Esophagus muscularis mucosa (tissue), 4 donors: ENCODE measurements at regions not wholly inside any gene's neighbourhood (a gene's known extent, or its start where the extent isn't known, plus 50 kb on each side); places are given as distances from the start of the nearest gene placed in this dataset.

Experiments
- EP300 ChIP-seq: sonication (generic); formaldehyde crosslinking; IDR thresholded peaks from one replicate; pipeline ENCODE4 v1.6.1; 2017; ENCODE audit warnings: antibody characterized with exemption
- POLR2A ChIP-seq: fragments of 450-650 bp; IDR thresholded peaks from one replicate; pipeline ENCODE4 v1.6.1; 2017; ENCODE audit warnings: antibody characterized with exemption, moderate library complexity, mild to moderate bottlenecking, low read depth
- POLR2AphosphoS5 ChIP-seq, 2 donors: sonication (generic); formaldehyde crosslinking; IDR thresholded peaks; one replicate each; pipeline ENCODE4 v1.6.1; 2017; ENCODE audit warnings: antibody characterized with exemption in 2 of 2
- TF ChIP-seq, protein P1 (sequence below), 3 experiments: fragments of 200-600 bp in 2 of 3; fragments of 450-650 bp in 1 of 3; sonication (generic) in 2 of 3; IDR thresholded peaks; one replicate each; pipeline ENCODE4 v1.5.1; 2017 to 2019; ENCODE audit warnings: antibody characterized with exemption in 3 of 3, mild to moderate bottlenecking in 2 of 3, moderate library complexity in 1 of 3

GRCh38 chr2:193201583-193201982 lies 1006.9 kb upstream of the TMEFF2 start:
- TF ChIP-seq, protein P1, sequence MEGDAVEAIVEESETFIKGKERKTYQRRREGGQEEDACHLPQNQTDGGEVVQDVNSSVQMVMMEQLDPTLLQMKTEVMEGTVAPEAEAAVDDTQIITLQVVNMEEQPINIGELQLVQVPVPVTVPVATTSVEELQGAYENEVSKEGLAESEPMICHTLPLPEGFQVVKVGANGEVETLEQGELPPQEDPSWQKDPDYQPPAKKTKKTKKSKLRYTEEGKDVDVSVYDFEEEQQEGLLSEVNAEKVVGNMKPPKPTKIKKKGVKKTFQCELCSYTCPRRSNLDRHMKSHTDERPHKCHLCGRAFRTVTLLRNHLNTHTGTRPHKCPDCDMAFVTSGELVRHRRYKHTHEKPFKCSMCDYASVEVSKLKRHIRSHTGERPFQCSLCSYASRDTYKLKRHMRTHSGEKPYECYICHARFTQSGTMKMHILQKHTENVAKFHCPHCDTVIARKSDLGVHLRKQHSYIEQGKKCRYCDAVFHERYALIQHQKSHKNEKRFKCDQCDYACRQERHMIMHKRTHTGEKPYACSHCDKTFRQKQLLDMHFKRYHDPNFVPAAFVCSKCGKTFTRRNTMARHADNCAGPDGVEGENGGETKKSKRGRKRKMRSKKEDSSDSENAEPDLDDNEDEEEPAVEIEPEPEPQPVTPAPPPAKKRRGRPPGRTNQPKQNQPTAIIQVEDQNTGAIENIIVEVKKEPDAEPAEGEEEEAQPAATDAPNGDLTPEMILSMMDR (IDR thresholded peaks at IDR 0.05) = no peak
- TF ChIP-seq POLR2A (no peak), POLR2AphosphoS5 (IDR thresholded peaks at IDR 0.05) (no peak), EP300 (no peak)
